ENCODE measurements at regions not wholly inside any gene's neighbourhood (a gene's known extent, or its start where the extent isn't known, plus 50 kb on each side); places are given as distances from the start of the nearest gene placed in this dataset.

- intact Hi-C loops (cut with DNase I), result no loop called here
- H3K9me3 ChIP-seq, result peaks cover 0 to 3% (median 0%) of the 10 kb centered on the region in 4 donors
- H3K27ac ChIP-seq, result no peak overlapping the region
- no peaks in the 10 kb centered on the region for H3K4me1 ChIP-seq
- TF ChIP-seq EP300 (IDR thresholded peaks at IDR 0.05), result no peak
- H3K27me3 ChIP-seq, result no peaks in the 10 kb centered on the region
- no peaks in the 10 kb centered on the region for H3K36me3 ChIP-seq
- no peak for DNase-seq
- H3K4me3 ChIP-seq, result no peak overlapping the region
Observed at GRCh38 chr18:38318416-38318815, 752.8 kb upstream of the CELF4 start.

GRCh38 chr18:38313831-38314230, 748.2 kb upstream of the CELF4 start:
- DNase-seq, result no peak
- H3K27ac ChIP-seq, result no peak overlapping the region
- H3K4me3 ChIP-seq, result no peak overlapping the region
- no peaks in the 10 kb centered on the region for H3K4me1 ChIP-seq
- H3K36me3 ChIP-seq, result no peaks in the 10 kb centered on the region
- TF ChIP-seq CTCF (IDR thresholded peaks at IDR 0.05) (no peak), POLR2AphosphoS5 (IDR thresholded peaks at IDR 0.05) (no peak), EP300 (IDR thresholded peaks at IDR 0.05) (no peak), POLR2A (IDR thresholded peaks at IDR 0.05) (no peak)
- intact Hi-C loops (cut with DNase I), result no loop called here
- no peaks in the 10 kb centered on the region for H3K27me3 ChIP-seq
- no peaks in the 10 kb centered on the region for H3K9me3 ChIP-seq

- intact Hi-C loops (cut with DNase I), result no loop called here
- 49 to 72% methylated on average over 3 of the region's 3 CpGs for WGBS, 2 donors
Observed at GRCh38 chr18:38312532-38312931, 746.9 kb upstream of the CELF4 start.

GRCh38 chr18:38310936-38311335, 745.3 kb upstream of the CELF4 start:
- Histone ChIP-seq H3K36me3 (no peaks in the 10 kb centered on the region), H3K4me3 (no peak overlapping the region), H3K4me1 (no peaks in the 10 kb centered on the region), H3K27ac (no peak overlapping the region), H3K9me3 (no peaks in the 10 kb centered on the region), H3K27me3 (no peaks in the 10 kb centered on the region)
- no peak for DNase-seq
- intact Hi-C loops (cut with DNase I), result no loop called here
- 81 to 83% methylated on average over 2 of the region's 2 CpGs for WGBS, 2 donors
- TF ChIP-seq POLR2AphosphoS5 (IDR thresholded peaks at IDR 0.05) (no peak), CTCF (IDR thresholded peaks at IDR 0.05) (no peak), EP300 (IDR thresholded peaks at IDR 0.05) (no peak), POLR2A (IDR thresholded peaks at IDR 0.05) (no peak)

More at GRCh38 chr18:38312532-38312931, 746.9 kb upstream of the CELF4 start:
- TF ChIP-seq POLR2A (IDR thresholded peaks at IDR 0.05), result no peak
- TF ChIP-seq EP300 (IDR thresholded peaks at IDR 0.05), result no peak
- no peak for TF ChIP-seq POLR2AphosphoS5 (IDR thresholded peaks at IDR 0.05)
- no peak for TF ChIP-seq CTCF (IDR thresholded peaks at IDR 0.05)
- Histone ChIP-seq H3K36me3 (no peaks in the 10 kb centered on the region), H3K9me3 (no peaks in the 10 kb centered on the region), H3K4me3 (no peak overlapping the region), H3K27me3 (no peaks in the 10 kb centered on the region), H3K27ac (no peak overlapping the region), H3K4me1 (no peaks in the 10 kb centered on the region)
- no peak for DNase-seq

- Histone ChIP-seq H3K9me3 (no peaks in the 10 kb centered on the region), H3K4me1 (no peaks in the 10 kb centered on the region), H3K27ac (no peak overlapping the region), H3K27me3 (no peaks in the 10 kb centered on the region), H3K36me3 (no peaks in the 10 kb centered on the region), H3K4me3 (no peak overlapping the region)
- no peak for TF ChIP-seq POLR2AphosphoS5 (IDR thresholded peaks at IDR 0.05)
- no peak for TF ChIP-seq EP300 (IDR thresholded peaks at IDR 0.05)
- no peak for TF ChIP-seq POLR2A (IDR thresholded peaks at IDR 0.05)
- no peak for TF ChIP-seq CTCF (IDR thresholded peaks at IDR 0.05)
- 74 to 87% methylated on average over 5 of the region's 5 CpGs for WGBS, 2 donors
- no peak for DNase-seq
- intact Hi-C loops (cut with DNase I), result no loop called here
Observed at GRCh38 chr18:38307914-38308313, 742.3 kb upstream of the CELF4 start.

All from sigmoid colon (tissue), 6 donors.